SH-SY5Y (cell line): ENCODE measurements at regions not wholly inside any gene's neighbourhood (a gene's known extent, or its start where the extent isn't known, plus 50 kb on each side); places are given as distances from the start of the nearest gene placed in this dataset.

Experiments
- GATA2 ChIP-seq: IDR thresholded peaks from 2 replicates; pipeline ENCODE4 v1.6.1; 2011; ENCODE audit warnings: mild to moderate bottlenecking, low read depth, low read length
- GATA3 ChIP-seq: IDR thresholded peaks from 2 replicates; pipeline ENCODE4 v1.6.1; 2011; ENCODE audit warnings: low read depth, mild to moderate bottlenecking, low read length, moderate library complexity

- TF ChIP-seq GATA3, result no peak
- TF ChIP-seq GATA2, result no peak
Measured at GRCh38 chr2:9695941-9696340, 65.1 kb upstream of the YWHAQ start.
